ENCODE measurements at regions not wholly inside any gene's neighbourhood (a gene's known extent, or its start where the extent isn't known, plus 50 kb on each side); places are given as distances from the start of the nearest gene placed in this dataset.

DNA sequence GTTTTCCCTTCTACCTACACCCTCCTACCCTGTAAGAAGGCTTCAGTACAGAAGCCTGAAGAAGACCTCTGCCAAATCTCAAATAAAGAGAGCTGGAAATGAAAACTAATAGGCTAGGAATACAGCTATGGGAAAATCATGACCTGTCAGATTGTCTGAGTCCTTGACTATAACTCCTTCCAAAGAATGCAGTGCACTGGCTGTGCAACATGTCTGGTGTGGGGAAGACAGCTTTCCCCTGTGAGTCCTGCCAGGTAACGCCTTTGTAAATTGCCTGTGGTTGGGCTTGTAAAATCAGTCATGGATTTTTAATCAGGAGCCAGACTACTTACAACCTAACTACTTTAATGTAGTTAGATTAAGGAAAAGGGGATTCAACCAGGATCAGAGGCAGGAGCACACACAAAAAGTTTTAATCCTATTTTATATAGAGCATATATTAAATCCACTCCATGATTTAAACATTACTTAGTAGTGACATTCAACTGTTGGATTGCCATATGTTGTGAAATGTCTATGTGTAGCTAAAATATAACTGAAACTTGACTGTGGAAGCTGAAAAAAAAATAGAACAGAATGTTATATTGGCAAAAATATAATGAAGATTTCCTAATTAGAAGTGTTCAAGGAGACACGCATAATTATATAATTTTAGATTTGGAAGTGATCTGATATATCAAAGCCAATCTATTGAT, 1667.8 kb downstream of the KCNT2 start:
- H3K27me3 ChIP-seq, result no peaks in the 10 kb centered on the region
- no peak for DNase-seq (ENCODE audit: low spot score)
- no peak overlapping the region for H3K4me3 ChIP-seq
- no peaks in the 10 kb centered on the region for H3K36me3 ChIP-seq (replicated peaks; ENCODE audit: insufficient read depth, low read depth)
- no peak overlapping the region for H2AFZ ChIP-seq
- WGBS (ENCODE audit: low lambda C conversion rate, missing lambda C conversion rate), result 68% methylated on average over 2 of the region's 2 CpGs
- TF ChIP-seq EZH2phosphoT487 (IDR thresholded peaks at IDR 0.05; ENCODE audit: low read depth, severe bottlenecking, unreplicated experiment), result no peak
- TF ChIP-seq, protein P1, sequence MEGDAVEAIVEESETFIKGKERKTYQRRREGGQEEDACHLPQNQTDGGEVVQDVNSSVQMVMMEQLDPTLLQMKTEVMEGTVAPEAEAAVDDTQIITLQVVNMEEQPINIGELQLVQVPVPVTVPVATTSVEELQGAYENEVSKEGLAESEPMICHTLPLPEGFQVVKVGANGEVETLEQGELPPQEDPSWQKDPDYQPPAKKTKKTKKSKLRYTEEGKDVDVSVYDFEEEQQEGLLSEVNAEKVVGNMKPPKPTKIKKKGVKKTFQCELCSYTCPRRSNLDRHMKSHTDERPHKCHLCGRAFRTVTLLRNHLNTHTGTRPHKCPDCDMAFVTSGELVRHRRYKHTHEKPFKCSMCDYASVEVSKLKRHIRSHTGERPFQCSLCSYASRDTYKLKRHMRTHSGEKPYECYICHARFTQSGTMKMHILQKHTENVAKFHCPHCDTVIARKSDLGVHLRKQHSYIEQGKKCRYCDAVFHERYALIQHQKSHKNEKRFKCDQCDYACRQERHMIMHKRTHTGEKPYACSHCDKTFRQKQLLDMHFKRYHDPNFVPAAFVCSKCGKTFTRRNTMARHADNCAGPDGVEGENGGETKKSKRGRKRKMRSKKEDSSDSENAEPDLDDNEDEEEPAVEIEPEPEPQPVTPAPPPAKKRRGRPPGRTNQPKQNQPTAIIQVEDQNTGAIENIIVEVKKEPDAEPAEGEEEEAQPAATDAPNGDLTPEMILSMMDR (IDR thresholded peaks at IDR 0.05; ENCODE audit: poor library complexity), result no peak
- TF ChIP-seq EZH2 (IDR thresholded peaks at IDR 0.05; ENCODE audit: borderline replicate concordance), result no peak
- no peaks in the 10 kb centered on the region for H3K79me2 ChIP-seq
- H3K4me1 ChIP-seq (ENCODE audit: insufficient read depth), result no peaks in the 10 kb centered on the region
- no peaks in the 10 kb centered on the region for H3K9me2 ChIP-seq (replicated peaks; ENCODE audit: insufficient read depth)
- no peaks in the 10 kb centered on the region for H4K20me1 ChIP-seq (ENCODE audit: insufficient read depth, poor library complexity, severe bottlenecking)
- no peak overlapping the region for H3K27ac ChIP-seq
- no peak overlapping the region for H3K4me2 ChIP-seq
- no peaks in the 10 kb centered on the region for H3K9me3 ChIP-seq (ENCODE audit: low read depth)

DNA sequence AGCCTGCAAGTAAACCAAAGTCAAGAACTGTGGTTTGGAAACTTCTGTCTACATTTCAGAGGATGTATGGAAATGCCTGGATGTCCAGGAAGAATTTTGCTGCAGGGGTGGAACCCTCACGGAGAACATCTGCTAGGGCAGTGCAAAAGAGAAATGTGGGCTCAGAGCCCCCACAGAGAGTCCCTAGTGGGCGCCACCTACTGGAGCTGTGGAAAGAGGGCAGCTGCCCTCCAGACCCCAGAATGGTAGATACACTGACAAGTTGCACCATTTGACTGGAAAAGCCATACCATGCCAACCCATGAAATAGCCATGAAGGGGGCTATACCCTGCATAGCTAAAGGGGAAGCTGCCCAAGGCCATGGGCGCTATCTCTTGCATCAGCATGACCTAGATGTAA, 1672.4 kb downstream of the KCNT2 start:
- no peak for DNase-seq (ENCODE audit: low spot score)
- Histone ChIP-seq H3K79me2 (no peaks in the 10 kb centered on the region), H4K20me1 (ENCODE audit: insufficient read depth, poor library complexity, severe bottlenecking) (no peaks in the 10 kb centered on the region), H3K9me2 (replicated peaks; ENCODE audit: insufficient read depth) (no peaks in the 10 kb centered on the region), H3K4me2 (no peak overlapping the region), H2AFZ (no peak overlapping the region), H3K4me1 (ENCODE audit: insufficient read depth) (no peaks in the 10 kb centered on the region), H3K9me3 (ENCODE audit: low read depth) (no peaks in the 10 kb centered on the region), H3K27ac (no peak overlapping the region), H3K27me3 (no peaks in the 10 kb centered on the region), H3K4me3 (no peak overlapping the region), H3K36me3 (replicated peaks; ENCODE audit: insufficient read depth, low read depth) (no peaks in the 10 kb centered on the region)
- TF ChIP-seq, protein P1 (IDR thresholded peaks at IDR 0.05; ENCODE audit: poor library complexity), result no peak
- TF ChIP-seq EZH2 (IDR thresholded peaks at IDR 0.05; ENCODE audit: borderline replicate concordance) (no peak), EZH2phosphoT487 (IDR thresholded peaks at IDR 0.05; ENCODE audit: low read depth, severe bottlenecking, unreplicated experiment) (no peak)
- 85% methylated on average over 3 of the region's 3 CpGs for WGBS (ENCODE audit: low lambda C conversion rate, missing lambda C conversion rate)

DNA sequence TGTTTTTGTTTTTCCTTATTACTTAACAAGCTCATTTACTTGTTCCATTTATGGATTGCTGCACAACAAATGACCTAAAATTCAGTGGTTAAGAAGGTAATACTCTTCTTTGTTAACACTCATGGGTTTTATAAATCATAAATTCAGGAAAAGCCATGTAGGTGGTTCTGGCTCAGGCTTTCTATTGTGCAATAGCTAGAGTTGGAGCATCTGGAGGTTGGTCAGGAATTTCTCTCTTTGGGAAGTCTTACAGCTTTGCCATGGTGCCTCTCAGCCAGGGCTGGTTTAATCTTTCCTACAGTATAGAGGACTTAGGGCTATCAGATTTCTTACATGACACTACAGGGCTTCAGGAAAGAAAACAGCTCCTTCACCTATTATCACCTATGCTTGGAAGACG, 1677.1 kb downstream of the KCNT2 start:
- no peaks in the 10 kb centered on the region for H3K9me3 ChIP-seq (ENCODE audit: low read depth)
- H3K4me3 ChIP-seq, result no peak overlapping the region
- WGBS (ENCODE audit: low lambda C conversion rate, missing lambda C conversion rate), result 56% methylated on average over 1 of the region's 1 CpG
- H3K27me3 ChIP-seq, result no peaks in the 10 kb centered on the region
- no peak overlapping the region for H2AFZ ChIP-seq
- no peak overlapping the region for H3K27ac ChIP-seq
- TF ChIP-seq, protein P1 (IDR thresholded peaks at IDR 0.05; ENCODE audit: poor library complexity), result no peak
- TF ChIP-seq EZH2 (IDR thresholded peaks at IDR 0.05; ENCODE audit: borderline replicate concordance) (no peak), EZH2phosphoT487 (IDR thresholded peaks at IDR 0.05; ENCODE audit: low read depth, severe bottlenecking, unreplicated experiment) (no peak)
- DNase-seq (ENCODE audit: low spot score), result no peak
- no peaks in the 10 kb centered on the region for H3K9me2 ChIP-seq (replicated peaks; ENCODE audit: insufficient read depth)
- H3K4me1 ChIP-seq (ENCODE audit: insufficient read depth), result no peaks in the 10 kb centered on the region
- H3K36me3 ChIP-seq (replicated peaks; ENCODE audit: insufficient read depth, low read depth), result no peaks in the 10 kb centered on the region
- H3K79me2 ChIP-seq, result no peaks in the 10 kb centered on the region
- no peak overlapping the region for H3K4me2 ChIP-seq
- no peaks in the 10 kb centered on the region for H4K20me1 ChIP-seq (ENCODE audit: insufficient read depth, poor library complexity, severe bottlenecking)
